Smooth muscle cell (in vitro differentiated cells): ENCODE measurements at regions not wholly inside any gene's neighbourhood (a gene's known extent, or its start where the extent isn't known, plus 50 kb on each side); places are given as distances from the start of the nearest gene placed in this dataset.

ENCODE experiments used
- DNase-seq: peaks from one replicate; lab custom pipeline; 2025; ENCODE audit not compliant: unreplicated experiment; lab: John Stamatoyannopoulos, UW
- H2AFZ ChIP-seq: fragments of 200-600 bp; sonication (generic); 2 replicates; pipeline ENCODE4 v1.6.0; 2016; ENCODE audit warnings: antibody characterized with exemption, low read depth, mild to moderate bottlenecking
- H3F3A ChIP-seq: fragments of 200-600 bp; sonication (generic); 2 replicates; pipeline ENCODE4 v1.6.0; 2017; ENCODE audit warnings: antibody characterized with exemption, low read depth
- H3K27ac ChIP-seq: fragments of 200-600 bp; sonication (generic); 2 replicates; pipeline ENCODE4 v1.5.1; 2016; ENCODE audit warnings: low read depth, mild to moderate bottlenecking
- H3K27me3 ChIP-seq: fragments of 200-600 bp; sonication (generic); 2 replicates; pipeline ENCODE4 v1.6.1; 2016; ENCODE audit warnings: low read depth, mild to moderate bottlenecking
- H3K36me3 ChIP-seq: fragments of 200-600 bp; sonication (generic); 2 replicates; pipeline ENCODE4 v1.5.1; 2016; ENCODE audit warnings: low read depth
- H3K4me1 ChIP-seq: fragments of 200-600 bp; sonication (generic); 2 replicates; pipeline ENCODE4 v1.5.1; 2016; ENCODE audit warnings: low read depth
- H3K4me2 ChIP-seq: fragments of 200-600 bp; sonication (generic); 2 replicates; pipeline ENCODE4 v1.6.0; 2016; ENCODE audit warnings: mild to moderate bottlenecking
- H3K4me3 ChIP-seq: fragments of 200-600 bp; sonication (generic); 2 replicates; pipeline ENCODE4 v1.5.1; 2016; ENCODE audit warnings: mild to moderate bottlenecking
- H3K79me2 ChIP-seq: fragments of 200-600 bp; sonication (generic); 2 replicates; pipeline ENCODE4 v1.6.0; 2016; ENCODE audit warnings: low read depth, mild to moderate bottlenecking
- H3K9ac ChIP-seq: fragments of 200-600 bp; sonication (generic); 2 replicates; pipeline ENCODE4 v1.6.0; 2016; ENCODE audit warnings: low read depth
- H3K9me3 ChIP-seq: fragments of 200-600 bp; sonication (generic); replicated peaks from 2 replicates; pipeline ENCODE4 v1.5.1; 2016; ENCODE audit warnings: low read depth
- H4K20me1 ChIP-seq: fragments of 200-600 bp; sonication (generic); 2 replicates; pipeline ENCODE4 v1.6.0; 2016; ENCODE audit warnings: low read depth
- WGBS: methylation state at CpG from one replicate; pipeline ENCODE4 v1.1.7; 2016; ENCODE audit warnings: low lambda C conversion rate; 5-methylcytosine and 5-hydroxymethylcytosine counted together
- TF ChIP-seq, protein P1 (sequence below): fragments of 200-600 bp; sonication (generic); IDR thresholded peaks from 2 replicates; pipeline ENCODE4 v1.5.1; 2017; ENCODE audit warnings: borderline replicate concordance, mild to moderate bottlenecking, antibody characterized with exemption; ENCODE audit not compliant: insufficient read depth, poor library complexity, severe bottlenecking

DNA sequence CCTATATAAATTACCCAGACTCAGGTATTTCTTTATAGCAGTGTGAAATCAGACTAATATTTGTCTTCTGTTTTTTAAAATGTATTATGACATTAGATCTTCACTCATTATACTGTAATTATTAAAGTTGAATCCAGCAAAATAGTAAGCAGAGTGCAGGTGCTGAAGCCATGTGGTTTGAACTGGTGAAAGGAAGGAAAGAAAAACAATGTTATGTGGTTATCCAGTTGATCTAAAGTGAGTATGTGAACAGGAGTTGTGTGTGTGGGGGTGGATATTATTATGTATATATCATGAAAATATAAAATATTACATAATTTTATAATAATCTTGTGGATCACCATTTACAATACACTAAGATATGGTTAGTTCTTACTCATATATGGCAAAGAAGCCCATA is 593.7 kb downstream of the SEMA5A start:
- DNase-seq, result no peak
- no peak overlapping the region for H3K4me2 ChIP-seq
- no peak overlapping the region for H2AFZ ChIP-seq
- H3K4me3 ChIP-seq, result no peak overlapping the region
- TF ChIP-seq, protein P1, sequence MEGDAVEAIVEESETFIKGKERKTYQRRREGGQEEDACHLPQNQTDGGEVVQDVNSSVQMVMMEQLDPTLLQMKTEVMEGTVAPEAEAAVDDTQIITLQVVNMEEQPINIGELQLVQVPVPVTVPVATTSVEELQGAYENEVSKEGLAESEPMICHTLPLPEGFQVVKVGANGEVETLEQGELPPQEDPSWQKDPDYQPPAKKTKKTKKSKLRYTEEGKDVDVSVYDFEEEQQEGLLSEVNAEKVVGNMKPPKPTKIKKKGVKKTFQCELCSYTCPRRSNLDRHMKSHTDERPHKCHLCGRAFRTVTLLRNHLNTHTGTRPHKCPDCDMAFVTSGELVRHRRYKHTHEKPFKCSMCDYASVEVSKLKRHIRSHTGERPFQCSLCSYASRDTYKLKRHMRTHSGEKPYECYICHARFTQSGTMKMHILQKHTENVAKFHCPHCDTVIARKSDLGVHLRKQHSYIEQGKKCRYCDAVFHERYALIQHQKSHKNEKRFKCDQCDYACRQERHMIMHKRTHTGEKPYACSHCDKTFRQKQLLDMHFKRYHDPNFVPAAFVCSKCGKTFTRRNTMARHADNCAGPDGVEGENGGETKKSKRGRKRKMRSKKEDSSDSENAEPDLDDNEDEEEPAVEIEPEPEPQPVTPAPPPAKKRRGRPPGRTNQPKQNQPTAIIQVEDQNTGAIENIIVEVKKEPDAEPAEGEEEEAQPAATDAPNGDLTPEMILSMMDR, result no peak
- H3K36me3 ChIP-seq, result no peaks in the 10 kb centered on the region
- no peak overlapping the region for H3K27ac ChIP-seq
- no peaks in the 10 kb centered on the region for H3K9me3 ChIP-seq
- H4K20me1 ChIP-seq, result no peaks in the 10 kb centered on the region
- no peaks in the 10 kb centered on the region for H3K27me3 ChIP-seq
- no peaks in the 10 kb centered on the region for H3F3A ChIP-seq
- no peaks in the 10 kb centered on the region for H3K79me2 ChIP-seq
- no peaks in the 10 kb centered on the region for H3K4me1 ChIP-seq
- no peak overlapping the region for H3K9ac ChIP-seq

DNA sequence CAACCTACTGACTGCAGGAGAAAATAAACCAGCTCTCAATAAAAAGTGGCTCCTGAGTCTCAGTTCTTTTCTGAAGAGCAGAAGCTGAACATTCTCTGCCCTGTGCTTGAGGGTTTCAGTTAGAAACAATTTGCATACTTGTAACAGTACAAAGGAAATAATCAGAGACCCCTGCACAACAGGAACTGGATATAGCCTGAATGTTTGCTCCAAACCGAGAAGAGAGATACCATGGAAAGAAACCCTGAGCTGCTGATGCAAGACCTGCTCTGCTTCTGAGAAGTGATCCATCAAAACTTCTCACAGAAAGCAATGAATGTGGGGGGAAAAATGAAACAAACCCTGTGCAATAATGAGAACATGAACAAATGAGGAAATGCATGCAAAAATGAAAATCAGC is 592.9 kb downstream of the SEMA5A start:
- Histone ChIP-seq H3K79me2 (no peaks in the 10 kb centered on the region), H3K9me3 (no peaks in the 10 kb centered on the region), H3K36me3 (no peaks in the 10 kb centered on the region), H4K20me1 (no peaks in the 10 kb centered on the region), H3K4me3 (no peak overlapping the region), H3K27me3 (no peaks in the 10 kb centered on the region), H3K4me1 (no peaks in the 10 kb centered on the region), H3K4me2 (no peak overlapping the region), H3K27ac (no peak overlapping the region), H3K9ac (no peak overlapping the region), H3F3A (no peaks in the 10 kb centered on the region), H2AFZ (no peak overlapping the region)
- TF ChIP-seq, protein P1, result no peak
- WGBS, result 80% methylated on average over 1 of the region's 1 CpG
- no peak for DNase-seq

DNA sequence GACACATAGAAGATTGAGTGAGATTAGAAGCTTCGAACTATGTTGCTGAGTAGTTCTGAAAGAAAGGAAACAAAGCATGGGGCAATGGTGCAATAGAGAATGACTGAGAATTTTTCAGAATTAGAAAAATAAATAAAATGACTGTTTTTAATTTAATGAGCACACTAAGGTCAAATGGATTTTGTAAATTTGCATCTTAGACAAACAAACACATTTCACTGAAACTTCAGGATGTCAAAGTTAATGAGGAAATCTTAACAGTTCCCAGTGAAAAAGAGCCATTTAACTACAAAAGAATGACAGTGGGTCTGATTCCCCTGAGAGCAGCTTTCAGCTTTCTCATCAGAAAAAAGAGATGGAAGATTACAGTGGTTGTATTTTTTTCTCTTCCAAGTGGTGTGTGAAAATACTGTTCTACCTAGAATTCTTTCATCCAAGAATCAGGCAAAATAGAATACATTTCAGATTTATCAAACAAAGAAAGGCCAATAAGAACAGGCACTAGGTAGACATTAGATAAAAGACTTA is 591.9 kb downstream of the SEMA5A start:
- 87% methylated on average over 1 of the region's 1 CpG for WGBS

DNA sequence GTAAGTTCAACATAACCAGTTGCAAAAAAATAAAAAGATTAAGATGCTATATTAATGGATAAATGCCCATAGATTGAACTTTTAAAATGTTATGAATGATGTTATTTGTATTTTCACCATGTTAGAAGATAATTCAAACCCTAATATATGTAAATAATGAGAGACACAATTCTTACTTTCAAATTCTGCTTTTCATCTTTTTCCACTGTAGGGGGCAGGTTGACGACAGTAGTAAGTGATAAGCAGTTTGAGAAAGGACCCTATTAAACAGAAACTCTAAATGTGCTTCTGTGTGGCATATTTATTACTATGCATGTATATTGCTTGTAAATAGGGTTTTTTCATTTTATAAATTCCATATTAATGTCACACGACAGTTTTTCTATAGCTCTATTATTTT is 591.1 kb downstream of the SEMA5A start:
- Histone ChIP-seq H3K9me3 (no peaks in the 10 kb centered on the region), H3K9ac (no peak overlapping the region), H4K20me1 (no peaks in the 10 kb centered on the region), H3K79me2 (no peaks in the 10 kb centered on the region), H3K4me3 (no peak overlapping the region), H3F3A (no peaks in the 10 kb centered on the region), H3K4me2 (no peak overlapping the region), H3K4me1 (no peaks in the 10 kb centered on the region), H2AFZ (no peak overlapping the region), H3K27ac (no peak overlapping the region), H3K36me3 (no peaks in the 10 kb centered on the region), H3K27me3 (no peaks in the 10 kb centered on the region)
- TF ChIP-seq, protein P1, result no peak
- 60% methylated on average over 2 of the region's 2 CpGs for WGBS
- DNase-seq, result no peak

More for the DNA sequence above, 591.9 kb downstream of the SEMA5A start:
- no peaks in the 10 kb centered on the region for H3K79me2 ChIP-seq
- no peaks in the 10 kb centered on the region for H3K9me3 ChIP-seq
- TF ChIP-seq, protein P1, result no peak
- no peak overlapping the region for H3K27ac ChIP-seq
- no peak overlapping the region for H2AFZ ChIP-seq
- no peaks in the 10 kb centered on the region for H3K27me3 ChIP-seq
- H4K20me1 ChIP-seq, result no peaks in the 10 kb centered on the region
- H3K4me1 ChIP-seq, result no peaks in the 10 kb centered on the region
- no peak overlapping the region for H3K9ac ChIP-seq
- H3K4me3 ChIP-seq, result no peak overlapping the region
- DNase-seq, result no peak
- no peak overlapping the region for H3K4me2 ChIP-seq
- H3F3A ChIP-seq, result no peaks in the 10 kb centered on the region
- no peaks in the 10 kb centered on the region for H3K36me3 ChIP-seq
